NCI-H526 treated with DMSO at 0.1 percent for 48 hours (cell line): ENCODE measurements at regions not wholly inside any gene's neighbourhood (a gene's known extent, or its start where the extent isn't known, plus 50 kb on each side); places are given as distances from the start of the nearest gene placed in this dataset.

Experiments
- DNase-seq: peaks from one replicate; lab custom pipeline; 2025; lab: John Stamatoyannopoulos, UW

- peak; percentile 4 for DNase-seq
Observed at GRCh38 chr3:159929171-159930141, 59.2 kb upstream of the IL12A start.

- no peak for DNase-seq
Observed at GRCh38 chr3:159934216-159934615, 54.4 kb upstream of the IL12A start.

GRCh38 chr3:159936541-159936940 is 52.1 kb upstream of the IL12A start:
- DNase-seq: no peak

- no peak for DNase-seq
Observed at GRCh38 chr3:159937561-159938166, 51.0 kb upstream of the IL12A start.

GRCh38 chr3:159938714-159939113 is 49.9 kb upstream of the IL12A start:
- no peak for DNase-seq
